ENCODE measurements at regions not wholly inside any gene's neighbourhood (a gene's known extent, or its start where the extent isn't known, plus 50 kb on each side); places are given as distances from the start of the nearest gene placed in this dataset.

- TF ChIP-seq MAX (IDR thresholded peaks at IDR 0.05), result no peak
Observed at GRCh38 chr3:63048367-63049326, 173.4 kb upstream of the CADPS start (continued).
